Astrocyte (in vitro differentiated cells and primary cell): ENCODE measurements at regions not wholly inside any gene's neighbourhood (a gene's known extent, or its start where the extent isn't known, plus 50 kb on each side); places are given as distances from the start of the nearest gene placed in this dataset.
A peak's percentile ranks its signal among the peaks of the same experiment; 100 is the strongest.

Experiments
- DNase-seq: peaks from one replicate; pipeline ENCODE4 v3.0.0-alpha.2; 2010; ENCODE audit warnings: low read depth
- FAIRE-seq: peaks from 2 replicates; lab custom pipeline; 2011; peaks lifted over from hg19 to GRCh38; lab: Jason Lieb, UNC
- H2AFZ ChIP-seq: 2 replicates; pipeline ENCODE4 v1.6.0; 2012; ENCODE audit warnings: low read depth, low read length, inconsistent platforms
- H3K27ac ChIP-seq: 2 replicates; pipeline ENCODE4 v1.5.1; 2011; ENCODE audit warnings: low read depth, low read length, inconsistent platforms
- H3K27me3 ChIP-seq: 2 replicates; pipeline ENCODE4 v1.6.0; 2011; ENCODE audit warnings: low read length, inconsistent platforms; ENCODE audit not compliant: insufficient read depth
- H3K36me3 ChIP-seq: 2 replicates; pipeline ENCODE4 v1.5.1; 2011; ENCODE audit warnings: low read length, inconsistent platforms; ENCODE audit not compliant: insufficient read depth
- H3K4me1 ChIP-seq: 2 replicates; pipeline ENCODE4 v1.5.1; 2011; ENCODE audit warnings: low read length, inconsistent platforms; ENCODE audit not compliant: insufficient read depth
- H3K4me2 ChIP-seq: 2 replicates; pipeline ENCODE4 v1.6.0; 2012; ENCODE audit warnings: low read length, inconsistent platforms
- H3K4me3 ChIP-seq: 2 replicates; pipeline ENCODE4 v1.5.1; 2011; ENCODE audit warnings: low read depth, mild to moderate bottlenecking, low read length, inconsistent platforms; ENCODE audit not compliant: insufficient read depth
- H3K79me2 ChIP-seq: 2 replicates; pipeline ENCODE4 v1.6.0; 2012; ENCODE audit warnings: mild to moderate bottlenecking, low read length, inconsistent platforms; ENCODE audit not compliant: insufficient read depth
- H3K9ac ChIP-seq: 2 replicates; pipeline ENCODE4 v1.6.0; 2012; ENCODE audit warnings: mild to moderate bottlenecking, low read length, inconsistent platforms
- H3K9me3 ChIP-seq: 2 replicates; pipeline ENCODE4 v1.5.1; 2012; ENCODE audit warnings: low read depth, mild to moderate bottlenecking, low read length, inconsistent platforms; ENCODE audit not compliant: insufficient read depth
- H4K20me1 ChIP-seq: 2 replicates; pipeline ENCODE4 v1.6.0; 2012; ENCODE audit warnings: low read length, inconsistent platforms; ENCODE audit not compliant: insufficient read depth
- H3K27ac Mint-ChIP-seq: one replicate; pipeline ENCODE4 v1.8.0; 2021; ENCODE audit warnings: mild to moderate bottlenecking, mixed read lengths; ENCODE audit not compliant: unreplicated experiment
- H3K27me3 Mint-ChIP-seq: one replicate; pipeline ENCODE4 v1.8.0; 2021; ENCODE audit warnings: low read depth, mixed read lengths; ENCODE audit not compliant: unreplicated experiment
- H3K36me3 Mint-ChIP-seq: one replicate; pipeline ENCODE4 v1.8.0; 2021; ENCODE audit warnings: low read depth, mixed read lengths; ENCODE audit not compliant: unreplicated experiment
- H3K4me1 Mint-ChIP-seq: one replicate; pipeline ENCODE4 v1.8.0; 2021; ENCODE audit warnings: low read depth, mixed read lengths; ENCODE audit not compliant: unreplicated experiment
- H3K4me3 Mint-ChIP-seq: one replicate; pipeline ENCODE4 v1.8.0; 2021; ENCODE audit warnings: mild to moderate bottlenecking, moderate library complexity, mixed read lengths; ENCODE audit not compliant: unreplicated experiment
- H3K9me3 Mint-ChIP-seq: one replicate; pipeline ENCODE4 v1.8.0; 2021; ENCODE audit warnings: mild to moderate bottlenecking, mixed read lengths; ENCODE audit not compliant: unreplicated experiment
- EZH2 ChIP-seq: IDR thresholded peaks from 2 replicates; pipeline ENCODE4 v1.6.1; 2012; ENCODE audit warnings: mild to moderate bottlenecking, low read length, inconsistent platforms; ENCODE audit not compliant: insufficient read depth
- TF ChIP-seq, protein P1 (sequence below): IDR thresholded peaks from 2 replicates; pipeline ENCODE4 v1.5.1; 2011; ENCODE audit warnings: low read depth, mild to moderate bottlenecking, inconsistent platforms, low read length, moderate library complexity; ENCODE audit not compliant: insufficient read depth

GRCh38 chr10:77715536-77715935 lies 77.9 kb upstream of the KCNMA1 start:
- Histone ChIP-seq H4K20me1 (no peaks in the 10 kb centered on the region), H3K79me2 (no peaks in the 10 kb centered on the region), H3K27me3 (no peaks in the 10 kb centered on the region), H3K9ac (no peak overlapping the region), H3K4me3 (no peak overlapping the region), H3K4me2 (no peak overlapping the region), H3K36me3 (no peaks in the 10 kb centered on the region), H3K27ac (no peak overlapping the region), H2AFZ (no peak overlapping the region), H3K4me1 (peaks cover 18% of the 10 kb centered on the region), H3K9me3 (no peaks in the 10 kb centered on the region)
- no peak overlapping the region for H3K27ac Mint-ChIP-seq
- FAIRE-seq (no peak), DNase-seq (no peak)
- TF ChIP-seq, protein P1, sequence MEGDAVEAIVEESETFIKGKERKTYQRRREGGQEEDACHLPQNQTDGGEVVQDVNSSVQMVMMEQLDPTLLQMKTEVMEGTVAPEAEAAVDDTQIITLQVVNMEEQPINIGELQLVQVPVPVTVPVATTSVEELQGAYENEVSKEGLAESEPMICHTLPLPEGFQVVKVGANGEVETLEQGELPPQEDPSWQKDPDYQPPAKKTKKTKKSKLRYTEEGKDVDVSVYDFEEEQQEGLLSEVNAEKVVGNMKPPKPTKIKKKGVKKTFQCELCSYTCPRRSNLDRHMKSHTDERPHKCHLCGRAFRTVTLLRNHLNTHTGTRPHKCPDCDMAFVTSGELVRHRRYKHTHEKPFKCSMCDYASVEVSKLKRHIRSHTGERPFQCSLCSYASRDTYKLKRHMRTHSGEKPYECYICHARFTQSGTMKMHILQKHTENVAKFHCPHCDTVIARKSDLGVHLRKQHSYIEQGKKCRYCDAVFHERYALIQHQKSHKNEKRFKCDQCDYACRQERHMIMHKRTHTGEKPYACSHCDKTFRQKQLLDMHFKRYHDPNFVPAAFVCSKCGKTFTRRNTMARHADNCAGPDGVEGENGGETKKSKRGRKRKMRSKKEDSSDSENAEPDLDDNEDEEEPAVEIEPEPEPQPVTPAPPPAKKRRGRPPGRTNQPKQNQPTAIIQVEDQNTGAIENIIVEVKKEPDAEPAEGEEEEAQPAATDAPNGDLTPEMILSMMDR: no peak
- TF ChIP-seq EZH2: no peak
- peaks cover 5% of the 10 kb centered on the region for H3K36me3 Mint-ChIP-seq
- H3K9me3 Mint-ChIP-seq: peaks cover 5% of the 10 kb centered on the region
- H3K4me1 Mint-ChIP-seq: peaks cover 7% of the 10 kb centered on the region
- no peak overlapping the region for H3K4me3 Mint-ChIP-seq
- peaks cover 4% of the 10 kb centered on the region for H3K27me3 Mint-ChIP-seq

DNA sequence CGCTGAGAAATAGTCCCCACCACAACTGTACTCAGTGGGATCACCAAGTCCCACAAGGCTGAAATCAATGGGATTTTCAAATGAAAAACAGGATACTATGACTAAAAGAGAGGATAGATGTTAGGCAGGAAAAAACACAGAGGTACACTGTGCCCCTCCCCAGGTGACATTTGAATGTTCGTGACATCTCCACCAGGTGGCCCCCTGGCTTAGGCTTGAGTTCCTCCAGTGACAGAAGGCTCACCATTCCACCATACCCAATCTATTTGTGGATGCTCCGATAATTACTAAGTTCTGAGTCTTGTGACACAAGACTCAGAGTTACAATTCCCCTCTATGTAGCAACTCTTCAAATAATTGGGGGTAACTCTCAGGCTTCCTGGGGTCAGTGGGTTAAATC lies 77.5 kb upstream of the KCNMA1 start:
- FAIRE-seq (no peak), DNase-seq (no peak)
- Mint-ChIP-seq H3K27me3 (peaks cover 4% of the 10 kb centered on the region), H3K4me3 (no peak overlapping the region), H3K27ac (no peak overlapping the region), H3K36me3 (peaks cover 5% of the 10 kb centered on the region), H3K4me1 (peaks cover 7% of the 10 kb centered on the region), H3K9me3 (peaks cover 5% of the 10 kb centered on the region)
- Histone ChIP-seq H3K9ac (no peak overlapping the region), H3K4me1 (peaks cover 18% of the 10 kb centered on the region), H4K20me1 (no peaks in the 10 kb centered on the region), H3K79me2 (no peaks in the 10 kb centered on the region), H3K36me3 (no peaks in the 10 kb centered on the region), H2AFZ (no peak overlapping the region), H3K27ac (no peak overlapping the region), H3K4me2 (no peak overlapping the region), H3K27me3 (no peaks in the 10 kb centered on the region), H3K9me3 (no peaks in the 10 kb centered on the region), H3K4me3 (no peak overlapping the region)
- TF ChIP-seq EZH2: no peak
- TF ChIP-seq, protein P1: no peak

GRCh38 chr10:77713521-77714280 lies 76.1 kb upstream of the KCNMA1 start:
- H3K9ac ChIP-seq: peak overlapping the region; percentile 14
- no peak for FAIRE-seq
- peak overlapping the region; percentile 31 for H2AFZ ChIP-seq
- H3K4me2 ChIP-seq: peak overlapping the region; percentile 56
- H3K36me3 ChIP-seq: no peaks in the 10 kb centered on the region
- DNase-seq: peak; percentile 47
- H3K27me3 ChIP-seq: no peaks in the 10 kb centered on the region
- Mint-ChIP-seq H3K4me3 (no peak overlapping the region), H3K27ac (no peak overlapping the region), H3K4me1 (peaks cover 7% of the 10 kb centered on the region), H3K9me3 (peaks cover 5% of the 10 kb centered on the region), H3K27me3 (peaks cover 4% of the 10 kb centered on the region), H3K36me3 (peaks cover 5% of the 10 kb centered on the region)
- no peaks in the 10 kb centered on the region for H3K9me3 ChIP-seq
- H3K4me1 ChIP-seq: peaks cover 18% of the 10 kb centered on the region
- H3K79me2 ChIP-seq: no peaks in the 10 kb centered on the region
- TF ChIP-seq, protein P1: no peak
- no peak for TF ChIP-seq EZH2
- H3K4me3 ChIP-seq: no peak overlapping the region
- no peaks in the 10 kb centered on the region for H4K20me1 ChIP-seq
- no peak overlapping the region for H3K27ac ChIP-seq
